ENCODE measurements at regions not wholly inside any gene's neighbourhood (a gene's known extent, or its start where the extent isn't known, plus 50 kb on each side); places are given as distances from the start of the nearest gene placed in this dataset.

- ChIA-PET POLR2A (no interaction called here), CTCF (interaction anchor here (0.7 to 2.1 kb wide), 5 partner anchors 9 to 25 kb away, joined by 3 to 13 read pairs (median 4); no protein-coding TSS in a partner anchor)
- no peak for DNase-seq (ENCODE audit: extremely low spot score)
- no peak for TF ChIP-seq CTCF (IDR thresholded peaks at IDR 0.05; ENCODE audit: control extremely low read depth, extremely low read depth, low read depth, missing control alignments)
Observed at GRCh38 chr6:53744321-53744720, 50.5 kb upstream of the LRRC1 start.

- CTCF ChIA-PET, result interaction anchor here (0.8 to 2.9 kb wide), 4 partner anchors 11 to 22 kb away, joined by 5 to 22 read pairs (median 6); no protein-coding TSS in a partner anchor
- DNase-seq (ENCODE audit: extremely low spot score), result no peak
- TF ChIP-seq CTCF (IDR thresholded peaks at IDR 0.05; ENCODE audit: control extremely low read depth, extremely low read depth, low read depth, missing control alignments), result no peak
- POLR2A ChIA-PET, result no interaction called here
Observed at GRCh38 chr6:53741034-53741823, 53.6 kb upstream of the LRRC1 start.

- CTCF ChIA-PET, result interaction anchor here (1.0 to 5.6 kb wide), 2 partner anchors 12 kb away, joined by 4 to 62 read pairs; no protein-coding TSS in a partner anchor
- DNase-seq (ENCODE audit: extremely low spot score), result no peak
- POLR2A ChIA-PET, result no interaction called here
- TF ChIP-seq CTCF (IDR thresholded peaks at IDR 0.05; ENCODE audit: control extremely low read depth, extremely low read depth, low read depth, missing control alignments), result no peak
Observed at GRCh38 chr6:53737746-53738145, 57.1 kb upstream of the LRRC1 start.

- TF ChIP-seq CTCF (IDR thresholded peaks at IDR 0.05; ENCODE audit: control extremely low read depth, extremely low read depth, low read depth, missing control alignments), result no peak
- ChIA-PET POLR2A (no interaction called here), CTCF (interaction anchor here (1.0 to 5.6 kb wide), 6 partner anchors 9 to 243 kb away, joined by 3 to 62 read pairs (median 4); no protein-coding TSS in a partner anchor)
- DNase-seq (ENCODE audit: extremely low spot score), result no peak
Observed at GRCh38 chr6:53735896-53736295, 58.9 kb upstream of the LRRC1 start.

- TF ChIP-seq CTCF (IDR thresholded peaks at IDR 0.05; ENCODE audit: control extremely low read depth, extremely low read depth, low read depth, missing control alignments), result peak; percentile 40
- POLR2A ChIA-PET, result no interaction called here
- CTCF ChIA-PET, result interaction anchor here (1.1 to 5.6 kb wide), 6 partner anchors 9 to 340 kb away, joined by 3 to 62 read pairs (median 4); no protein-coding TSS in a partner anchor
- peak; percentile 15 for DNase-seq (ENCODE audit: extremely low spot score)
Observed at GRCh38 chr6:53734473-53735299, 60.1 kb upstream of the LRRC1 start.

GRCh38 chr6:53731866-53732636 lies 62.8 kb upstream of the LRRC1 start:
- CTCF ChIA-PET, result interaction anchor here (1.6 to 7.7 kb wide), 2 partner anchors 12 to 13 kb away, joined by 4 to 98 read pairs; no protein-coding TSS in a partner anchor
- no peak for DNase-seq (ENCODE audit: extremely low spot score)
- POLR2A ChIA-PET, result no interaction called here
- no peak for TF ChIP-seq CTCF (IDR thresholded peaks at IDR 0.05; ENCODE audit: control extremely low read depth, extremely low read depth, low read depth, missing control alignments)

Data from GM10248 (cell line).